Peyer's patch (tissue), 4 donors: ENCODE measurements at regions not wholly inside any gene's neighbourhood (a gene's known extent, or its start where the extent isn't known, plus 50 kb on each side); places are given as distances from the start of the nearest gene placed in this dataset.

Experiments used
- POLR2A ChIP-seq, 2 donors: fragments of 450-650 bp; IDR thresholded peaks; one replicate each; pipeline ENCODE4 v1.5.1; 2017; ENCODE audit warnings: antibody characterized with exemption in 2 of 2, mild to moderate bottlenecking in 2 of 2, moderate library complexity in 2 of 2
- TF ChIP-seq, protein P1 (sequence below), 6 experiments: fragments of 450-650 bp in 4 of 6; fragments of 200-600 bp in 2 of 6; sonication (generic) in 1 of 6; IDR thresholded peaks; one replicate each; pipeline ENCODE4 v1.5.1; 2017 to 2019; ENCODE audit warnings: antibody characterized with exemption in 6 of 6, mild to moderate bottlenecking in 3 of 6, moderate library complexity in 1 of 6

DNA sequence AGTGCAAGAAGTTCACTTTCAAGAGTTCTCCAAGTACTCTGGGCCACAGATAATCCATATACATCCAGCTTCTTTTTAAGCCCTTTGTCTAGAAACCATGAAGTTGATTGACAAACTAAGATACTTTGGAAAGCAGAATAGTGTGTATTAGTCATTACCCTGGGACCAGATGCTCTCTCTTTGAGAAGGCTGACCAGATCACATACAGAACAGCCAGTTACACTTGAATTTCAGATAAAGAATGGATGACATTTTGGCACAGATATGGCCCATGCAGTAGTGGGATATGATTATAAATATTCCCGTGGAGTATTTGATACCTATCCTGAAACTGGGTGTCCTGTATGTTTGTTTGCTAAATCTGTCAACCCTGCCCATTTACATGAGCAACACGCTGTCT lies 414.2 kb downstream of the KLF5 start:
- TF ChIP-seq, protein P1, sequence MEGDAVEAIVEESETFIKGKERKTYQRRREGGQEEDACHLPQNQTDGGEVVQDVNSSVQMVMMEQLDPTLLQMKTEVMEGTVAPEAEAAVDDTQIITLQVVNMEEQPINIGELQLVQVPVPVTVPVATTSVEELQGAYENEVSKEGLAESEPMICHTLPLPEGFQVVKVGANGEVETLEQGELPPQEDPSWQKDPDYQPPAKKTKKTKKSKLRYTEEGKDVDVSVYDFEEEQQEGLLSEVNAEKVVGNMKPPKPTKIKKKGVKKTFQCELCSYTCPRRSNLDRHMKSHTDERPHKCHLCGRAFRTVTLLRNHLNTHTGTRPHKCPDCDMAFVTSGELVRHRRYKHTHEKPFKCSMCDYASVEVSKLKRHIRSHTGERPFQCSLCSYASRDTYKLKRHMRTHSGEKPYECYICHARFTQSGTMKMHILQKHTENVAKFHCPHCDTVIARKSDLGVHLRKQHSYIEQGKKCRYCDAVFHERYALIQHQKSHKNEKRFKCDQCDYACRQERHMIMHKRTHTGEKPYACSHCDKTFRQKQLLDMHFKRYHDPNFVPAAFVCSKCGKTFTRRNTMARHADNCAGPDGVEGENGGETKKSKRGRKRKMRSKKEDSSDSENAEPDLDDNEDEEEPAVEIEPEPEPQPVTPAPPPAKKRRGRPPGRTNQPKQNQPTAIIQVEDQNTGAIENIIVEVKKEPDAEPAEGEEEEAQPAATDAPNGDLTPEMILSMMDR (IDR thresholded peaks at IDR 0.05) = no peak
- no peak for TF ChIP-seq POLR2A (IDR thresholded peaks at IDR 0.05)
